ENCODE measurements at regions not wholly inside any gene's neighbourhood (a gene's known extent, or its start where the extent isn't known, plus 50 kb on each side); places are given as distances from the start of the nearest gene placed in this dataset.

DNA sequence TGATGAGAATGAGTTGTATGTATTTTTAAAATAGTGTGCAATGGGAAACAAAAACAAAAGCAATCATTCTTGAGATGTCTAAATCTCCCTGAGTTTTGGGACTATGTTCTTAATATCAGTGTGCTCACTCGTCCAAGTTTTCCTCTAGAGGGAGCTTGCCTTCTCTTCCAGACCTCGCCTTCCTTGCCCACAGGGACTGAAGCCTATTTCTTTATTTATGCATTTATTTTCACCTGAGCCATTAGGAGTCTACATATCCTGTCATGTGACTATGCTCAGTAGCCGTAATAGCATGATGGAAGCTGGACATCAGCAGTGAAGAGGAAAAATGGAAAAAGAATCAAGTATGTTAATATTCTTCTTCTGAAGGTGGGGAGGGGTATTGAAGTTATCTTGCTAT lies 131.2 kb downstream of the SH3BGRL2 start:
- DNase-seq: no peak

GRCh38 chr6:79756496-79756895 lies 125.4 kb downstream of the SH3BGRL2 start:
- DNase-seq: no peak

GRCh38 chr6:79755967-79756366 lies 124.8 kb downstream of the SH3BGRL2 start:
- no peak for DNase-seq
